Activated CD8-positive, alpha-beta memory T cell treated with anti-CD3 and anti-CD28 coated beads, Interleukin-2, amount 10 ng/mL, durations not matched to agents 7 days and 5 days (primary cell): ENCODE measurements at regions not wholly inside any gene's neighbourhood (a gene's known extent, or its start where the extent isn't known, plus 50 kb on each side); places are given as distances from the start of the nearest gene placed in this dataset.
"Not testable (repeated sequence)": the region's sequence is repeated elsewhere in the genome, so short reads cannot be mapped to it uniquely, and the experiment has no call there.

Source experiments
- ATAC-seq: fragments of 150-1000 bp; cut with Tn5 transposase; one replicate; pipeline ENCODE4 v1.10.0; 2021; ENCODE audit warnings: moderate library complexity
- CTCF ChIA-PET: fragments of 350-600 bp; sonication (Branson Sonifier 250); formaldehyde crosslinking; loops from one replicate; lab custom pipeline; 2021; ENCODE audit warnings: antibody characterized with exemption; lab: Charles Lee
- DNase-seq: peaks from one replicate; pipeline ENCODE4 v3.0.0-alpha.2; 2020
- H3K27ac Mint-ChIP-seq: one replicate; pipeline ENCODE4 v1.8.0; 2021; ENCODE audit warnings: mild to moderate bottlenecking, mixed read lengths
- H3K27me3 Mint-ChIP-seq: one replicate; pipeline ENCODE4 v1.8.0; 2021; ENCODE audit warnings: mixed read lengths
- H3K36me3 Mint-ChIP-seq: one replicate; pipeline ENCODE4 v1.8.0; 2021; ENCODE audit warnings: mild to moderate bottlenecking, mixed read lengths
- H3K4me1 Mint-ChIP-seq: one replicate; pipeline ENCODE4 v1.8.0; 2021; ENCODE audit warnings: mixed read lengths
- H3K4me3 Mint-ChIP-seq: one replicate; pipeline ENCODE4 v1.8.0; 2021; ENCODE audit warnings: mild to moderate bottlenecking, moderate library complexity, mixed read lengths
- H3K9me3 Mint-ChIP-seq: one replicate; pipeline ENCODE4 v1.8.0; 2022; ENCODE audit warnings: low read depth, mixed read lengths

- H3K9me3 Mint-ChIP-seq, result no peaks in the 10 kb centered on the region
- H3K36me3 Mint-ChIP-seq, result no peaks in the 10 kb centered on the region
- H3K4me3 Mint-ChIP-seq, result no peak overlapping the region
- no peak overlapping the region for H3K27ac Mint-ChIP-seq
- ATAC-seq (no peak), DNase-seq (no peak)
- H3K4me1 Mint-ChIP-seq, result no peaks in the 10 kb centered on the region
- CTCF ChIA-PET, result no interaction called here
- H3K27me3 Mint-ChIP-seq, result no peaks in the 10 kb centered on the region
These were observed 56.1 kb upstream of the TMEM132D start for GRCh38 chr12:129959889-129960288.

- ATAC-seq, result no peak
- Mint-ChIP-seq H3K4me3 (no peak overlapping the region), H3K9me3 (no peaks in the 10 kb centered on the region), H3K4me1 (no peaks in the 10 kb centered on the region), H3K27me3 (no peaks in the 10 kb centered on the region), H3K27ac (no peak overlapping the region), H3K36me3 (no peaks in the 10 kb centered on the region)
- DNase-seq, result no peak
- CTCF ChIA-PET, result no interaction called here
These were observed 57.3 kb upstream of the TMEM132D start for GRCh38 chr12:129961091-129961490.

GRCh38 chr12:129961856-129962255 lies 58.0 kb upstream of the TMEM132D start:
- DNase-seq (no peak), ATAC-seq (no peak)
- Mint-ChIP-seq H3K4me1 (no peaks in the 10 kb centered on the region), H3K4me3 (no peak overlapping the region), H3K9me3 (no peaks in the 10 kb centered on the region), H3K27me3 (no peaks in the 10 kb centered on the region), H3K27ac (no peak overlapping the region), H3K36me3 (no peaks in the 10 kb centered on the region)
- CTCF ChIA-PET, result no interaction called here

GRCh38 chr12:129964300-129964699 lies 60.5 kb upstream of the TMEM132D start:
- Mint-ChIP-seq H3K4me1 (no peaks in the 10 kb centered on the region), H3K9me3 (no peaks in the 10 kb centered on the region), H3K27me3 (no peaks in the 10 kb centered on the region), H3K4me3 (no peak overlapping the region), H3K27ac (no peak overlapping the region), H3K36me3 (no peaks in the 10 kb centered on the region)
- CTCF ChIA-PET, result no interaction called here
- DNase-seq (no peak), ATAC-seq (no peak)

GRCh38 chr12:129964826-129965457 lies 61.1 kb upstream of the TMEM132D start:
- DNase-seq (no peak), ATAC-seq (no peak)
- no peaks in the 10 kb centered on the region for H3K27me3 Mint-ChIP-seq
- no peaks in the 10 kb centered on the region for H3K9me3 Mint-ChIP-seq
- H3K4me3 Mint-ChIP-seq, result no peak overlapping the region
- CTCF ChIA-PET, result no interaction called here
- H3K36me3 Mint-ChIP-seq, result no peaks in the 10 kb centered on the region
- H3K4me1 Mint-ChIP-seq, result no peaks in the 10 kb centered on the region
- H3K27ac Mint-ChIP-seq, result no peak overlapping the region

GRCh38 chr12:129966146-129966995 lies 62.5 kb upstream of the TMEM132D start:
- CTCF ChIA-PET, result no interaction called here
- DNase-seq, result no peak
- no peak overlapping the region for H3K27ac Mint-ChIP-seq
- H3K4me3 Mint-ChIP-seq, result no peak overlapping the region
- no peaks in the 10 kb centered on the region for H3K36me3 Mint-ChIP-seq
- H3K9me3 Mint-ChIP-seq, result peaks cover 4% of the 10 kb centered on the region
- ATAC-seq, result no peak
- H3K4me1 Mint-ChIP-seq, result no peaks in the 10 kb centered on the region
- no peaks in the 10 kb centered on the region for H3K27me3 Mint-ChIP-seq

- peaks cover 4% of the 10 kb centered on the region for H3K9me3 Mint-ChIP-seq
- no peaks in the 10 kb centered on the region for H3K36me3 Mint-ChIP-seq
- no peaks in the 10 kb centered on the region for H3K27me3 Mint-ChIP-seq
- H3K27ac Mint-ChIP-seq, result no peak overlapping the region
- CTCF ChIA-PET, result no interaction called here
- ATAC-seq (no peak), DNase-seq (no peak)
- no peaks in the 10 kb centered on the region for H3K4me1 Mint-ChIP-seq
- H3K4me3 Mint-ChIP-seq, result no peak overlapping the region
These were observed 67.9 kb upstream of the TMEM132D start for GRCh38 chr12:129971721-129972120.

- DNase-seq (no peak), ATAC-seq (no peak)
- Mint-ChIP-seq H3K27ac (no peak overlapping the region), H3K27me3 (no peaks in the 10 kb centered on the region), H3K9me3 (peaks cover 4% of the 10 kb centered on the region), H3K36me3 (no peaks in the 10 kb centered on the region), H3K4me3 (no peak overlapping the region), H3K4me1 (no peaks in the 10 kb centered on the region)
- CTCF ChIA-PET, result no interaction called here
These were observed 69.6 kb upstream of the TMEM132D start for GRCh38 chr12:129973236-129973961.

- Mint-ChIP-seq H3K27me3 (no peaks in the 10 kb centered on the region), H3K27ac (no peak overlapping the region), H3K9me3 (no peaks in the 10 kb centered on the region), H3K4me3 (no peak overlapping the region), H3K4me1 (no peaks in the 10 kb centered on the region), H3K36me3 (no peaks in the 10 kb centered on the region)
- DNase-seq (no peak), ATAC-seq (no peak)
- CTCF ChIA-PET, result no interaction called here
These were observed 80.3 kb upstream of the TMEM132D start for GRCh38 chr12:129984106-129984505.

- DNase-seq, result no peak
- ATAC-seq, result no peak
- no peaks in the 10 kb centered on the region for H3K4me1 Mint-ChIP-seq
- CTCF ChIA-PET, result no interaction called here
- no peak overlapping the region for H3K4me3 Mint-ChIP-seq
- H3K27me3 Mint-ChIP-seq, result no peaks in the 10 kb centered on the region
- H3K9me3 Mint-ChIP-seq, result peaks cover 2% of the 10 kb centered on the region
- H3K27ac Mint-ChIP-seq, result no peak overlapping the region
- H3K36me3 Mint-ChIP-seq, result no peaks in the 10 kb centered on the region
These were observed 84.0 kb upstream of the TMEM132D start for GRCh38 chr12:129987841-129988240.

GRCh38 chr12:129994634-129995033 lies 90.8 kb upstream of the TMEM132D start:
- CTCF ChIA-PET, result no interaction called here
- ATAC-seq (no peak), DNase-seq (no peak)
- Mint-ChIP-seq H3K27me3 (no peaks in the 10 kb centered on the region), H3K4me1 (no peaks in the 10 kb centered on the region), H3K9me3 (peaks cover 4% of the 10 kb centered on the region), H3K4me3 (no peak overlapping the region), H3K27ac (no peak overlapping the region), H3K36me3 (no peaks in the 10 kb centered on the region)

GRCh38 chr12:129997239-129997638 lies 93.4 kb upstream of the TMEM132D start:
- CTCF ChIA-PET, result no interaction called here
- no peak overlapping the region for H3K27ac Mint-ChIP-seq
- DNase-seq (no peak), ATAC-seq (no peak)
- no peaks in the 10 kb centered on the region for H3K27me3 Mint-ChIP-seq
- no peaks in the 10 kb centered on the region for H3K4me1 Mint-ChIP-seq
- no peaks in the 10 kb centered on the region for H3K36me3 Mint-ChIP-seq
- no peak overlapping the region for H3K4me3 Mint-ChIP-seq
- peaks cover 4% of the 10 kb centered on the region for H3K9me3 Mint-ChIP-seq

GRCh38 chr12:130004310-130004877 lies 100.6 kb upstream of the TMEM132D start:
- H3K4me3 Mint-ChIP-seq, DNase-seq, H3K27me3 Mint-ChIP-seq, H3K36me3 Mint-ChIP-seq, H3K9me3 Mint-ChIP-seq, H3K4me1 Mint-ChIP-seq, ATAC-seq, H3K27ac Mint-ChIP-seq, CTCF ChIA-PET: not testable (repeated sequence)
